Subcutaneous abdominal adipose tissue (tissue), 5 donors: ENCODE measurements at regions not wholly inside any gene's neighbourhood (a gene's known extent, or its start where the extent isn't known, plus 50 kb on each side); places are given as distances from the start of the nearest gene placed in this dataset.

Experiments
- H3K27ac ChIP-seq: one replicate; pipeline ENCODE4 v1.7.0; 2013; ENCODE audit warnings: low read depth, mild to moderate bottlenecking, inconsistent platforms, low read length, moderate library complexity
- H3K27me3 ChIP-seq, 5 donors: one replicate each; pipeline ENCODE4 v1.7.0; 2013; ENCODE audit warnings: low read length in 5 of 5, inconsistent platforms in 1 of 5; ENCODE audit not compliant: control insufficient read depth in 5 of 5, insufficient read depth in 4 of 5
- H3K36me3 ChIP-seq, 5 donors: one replicate each; pipeline ENCODE4 v1.7.0; 2013; ENCODE audit warnings: low read length in 5 of 5; ENCODE audit not compliant: control insufficient read depth in 5 of 5, insufficient read depth in 5 of 5
- H3K4me1 ChIP-seq, 5 donors: one replicate each; pipeline ENCODE4 v1.7.0; 2013; ENCODE audit warnings: low read length in 5 of 5, mild to moderate bottlenecking in 3 of 5, moderate library complexity in 1 of 5; ENCODE audit not compliant: control insufficient read depth in 5 of 5, insufficient read depth in 5 of 5
- H3K4me3 ChIP-seq, 5 donors: one replicate each; pipeline ENCODE4 v1.7.0; 2013; ENCODE audit warnings: low read length in 5 of 5, low read depth in 1 of 5
- H3K9ac ChIP-seq, 5 donors: one replicate each; pipeline ENCODE4 v1.7.0; 2013; ENCODE audit warnings: low read length in 5 of 5, mild to moderate bottlenecking in 4 of 5, moderate library complexity in 3 of 5
- H3K9me3 ChIP-seq, 5 donors: one replicate each; pipeline ENCODE4 v1.7.0; 2013; ENCODE audit warnings: low read length in 5 of 5; ENCODE audit not compliant: control insufficient read depth in 5 of 5
- donor health status: healthy.
- donor health status: healthy.
- donor health status: healthy.
- donor health status: healthy.
- donor health status: healthy.

GRCh38 chr13:72341904-72342303 is 385.5 kb downstream of the MZT1 start:
- Histone ChIP-seq H3K27me3 (no peaks in the 10 kb centered on the region), H3K4me1 (no peaks in the 10 kb centered on the region), H3K27ac (no peak overlapping the region), H3K36me3 (no peaks in the 10 kb centered on the region), H3K4me3 (no peak overlapping the region), H3K9me3 (no peaks in the 10 kb centered on the region), H3K9ac (no peak overlapping the region)

GRCh38 chr13:72317346-72318109 is 409.9 kb downstream of the MZT1 start:
- Histone ChIP-seq H3K9me3 (peaks cover 0 to 3% (median 0%) of the 10 kb centered on the region in 5 donors), H3K27ac (no peak overlapping the region), H3K36me3 (no peaks in the 10 kb centered on the region), H3K4me3 (no peak overlapping the region), H3K27me3 (peaks cover 0 to 2% (median 0%) of the 10 kb centered on the region in 5 donors), H3K4me1 (no peaks in the 10 kb centered on the region), H3K9ac (no peak overlapping the region)

DNA sequence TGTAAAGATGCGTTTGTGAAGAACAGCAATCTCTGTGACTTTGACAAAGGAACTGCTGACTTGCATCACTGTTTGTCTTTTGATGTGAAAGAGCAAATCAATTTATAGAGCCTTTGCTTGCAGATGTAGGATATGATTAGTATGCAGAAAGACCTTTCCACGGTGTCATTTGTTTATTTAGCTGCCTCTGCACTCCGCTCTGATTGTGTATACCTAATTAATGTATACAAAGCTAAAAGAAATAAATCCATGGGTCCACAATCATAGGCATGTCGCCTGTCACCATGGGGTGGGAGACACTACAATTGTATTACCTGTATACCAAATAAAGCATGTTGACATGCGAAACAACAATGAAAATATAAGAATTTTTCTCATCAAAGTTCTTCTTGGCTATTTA is 410.7 kb downstream of the MZT1 start:
- Histone ChIP-seq H3K9ac (no peak overlapping the region), H3K27ac (no peak overlapping the region), H3K4me3 (no peak overlapping the region), H3K9me3 (peaks cover 0 to 2% (median 0%) of the 10 kb centered on the region in 5 donors), H3K4me1 (no peaks in the 10 kb centered on the region), H3K27me3 (peaks cover 0 to 1% (median 0%) of the 10 kb centered on the region in 5 donors), H3K36me3 (no peaks in the 10 kb centered on the region)

GRCh38 chr13:72315312-72315711 is 412.1 kb downstream of the MZT1 start:
- H3K27me3 ChIP-seq: no peaks in the 10 kb centered on the region
- no peak overlapping the region for H3K4me3 ChIP-seq
- no peak overlapping the region for H3K9ac ChIP-seq
- no peaks in the 10 kb centered on the region for H3K9me3 ChIP-seq
- no peaks in the 10 kb centered on the region for H3K4me1 ChIP-seq
- no peak overlapping the region for H3K27ac ChIP-seq
- H3K36me3 ChIP-seq: no peaks in the 10 kb centered on the region

GRCh38 chr13:72314210-72314609 is 413.2 kb downstream of the MZT1 start:
- Histone ChIP-seq H3K36me3 (no peaks in the 10 kb centered on the region), H3K4me3 (no peak overlapping the region), H3K27ac (no peak overlapping the region), H3K9ac (no peak overlapping the region), H3K4me1 (no peaks in the 10 kb centered on the region), H3K27me3 (no peaks in the 10 kb centered on the region), H3K9me3 (no peaks in the 10 kb centered on the region)

DNA sequence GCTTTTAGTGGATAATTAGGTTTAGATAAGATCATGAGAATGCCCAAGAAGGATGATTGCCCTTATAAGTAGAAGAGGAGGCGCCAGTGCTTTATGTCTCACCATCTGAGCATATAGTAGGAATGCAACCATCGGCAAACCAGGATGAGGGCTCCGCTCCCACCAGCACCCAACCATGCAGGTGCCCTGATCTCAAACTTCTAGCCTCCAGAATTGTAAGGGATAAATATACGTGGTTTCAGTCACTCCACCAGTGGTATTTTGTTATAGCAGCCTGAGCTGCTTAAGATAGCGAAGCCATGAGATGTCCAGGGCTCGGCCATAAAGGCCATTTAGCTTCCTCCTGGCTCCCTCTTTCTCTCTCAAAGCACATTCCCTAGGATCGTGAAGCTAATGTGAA is 413.9 kb downstream of the MZT1 start:
- no peaks in the 10 kb centered on the region for H3K36me3 ChIP-seq
- H3K27ac ChIP-seq: no peak overlapping the region
- H3K9me3 ChIP-seq: no peaks in the 10 kb centered on the region
- H3K9ac ChIP-seq: no peak overlapping the region
- no peaks in the 10 kb centered on the region for H3K27me3 ChIP-seq
- no peaks in the 10 kb centered on the region for H3K4me1 ChIP-seq
- no peak overlapping the region for H3K4me3 ChIP-seq

GRCh38 chr13:72303941-72304746 is 423.3 kb downstream of the MZT1 start:
- Histone ChIP-seq H3K36me3 (no peaks in the 10 kb centered on the region), H3K9ac (no peak overlapping the region), H3K27me3 (no peaks in the 10 kb centered on the region), H3K9me3 (no peaks in the 10 kb centered on the region), H3K4me1 (no peaks in the 10 kb centered on the region), H3K27ac (no peak overlapping the region), H3K4me3 (no peak overlapping the region)

- H3K9ac ChIP-seq: no peak overlapping the region
- no peak overlapping the region for H3K27ac ChIP-seq
- no peaks in the 10 kb centered on the region for H3K4me1 ChIP-seq
- no peak overlapping the region for H3K4me3 ChIP-seq
- H3K36me3 ChIP-seq: no peaks in the 10 kb centered on the region
- no peaks in the 10 kb centered on the region for H3K27me3 ChIP-seq
- H3K9me3 ChIP-seq: peaks cover 0 to 2% (median 0%) of the 10 kb centered on the region in 5 donors
Observed at GRCh38 chr13:72296246-72296645, 429.2 kb upstream of the DACH1 start.

GRCh38 chr13:72295153-72295552 is 428.1 kb upstream of the DACH1 start:
- H3K4me1 ChIP-seq: no peaks in the 10 kb centered on the region
- no peak overlapping the region for H3K27ac ChIP-seq
- peaks cover 0 to 2% (median 0%) of the 10 kb centered on the region in 5 donors for H3K9me3 ChIP-seq
- H3K4me3 ChIP-seq: no peak overlapping the region
- H3K27me3 ChIP-seq: no peaks in the 10 kb centered on the region
- H3K9ac ChIP-seq: no peak overlapping the region
- H3K36me3 ChIP-seq: no peaks in the 10 kb centered on the region

DNA sequence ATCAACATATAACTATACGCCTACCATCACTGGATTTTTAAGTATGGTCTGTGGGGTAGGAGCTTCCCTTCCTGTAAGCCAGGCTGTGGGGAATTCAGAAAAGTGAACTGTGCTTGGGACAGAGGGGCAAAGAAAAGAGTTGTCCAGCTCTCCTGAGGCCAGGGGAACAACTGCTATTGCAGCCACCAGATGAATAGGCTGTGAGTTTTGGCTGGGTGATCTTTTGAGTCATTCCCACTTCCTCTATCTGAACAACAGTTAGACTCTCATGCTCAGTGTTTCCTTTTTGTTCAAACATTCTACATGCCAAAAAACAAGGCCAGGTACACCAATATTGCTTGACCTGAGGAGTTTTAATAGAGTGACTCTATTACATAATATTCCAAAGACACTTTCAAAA is 426.2 kb upstream of the DACH1 start:
- H3K36me3 ChIP-seq: no peaks in the 10 kb centered on the region
- H3K9ac ChIP-seq: no peak overlapping the region
- H3K9me3 ChIP-seq: peaks cover 0 to 6% (median 3%) of the 10 kb centered on the region in 5 donors
- H3K27ac ChIP-seq: no peak overlapping the region
- no peak overlapping the region for H3K4me3 ChIP-seq
- H3K4me1 ChIP-seq: no peaks in the 10 kb centered on the region
- H3K27me3 ChIP-seq: no peaks in the 10 kb centered on the region
